ENCODE measurements at regions not wholly inside any gene's neighbourhood (a gene's known extent, or its start where the extent isn't known, plus 50 kb on each side); places are given as distances from the start of the nearest gene placed in this dataset.
"Not testable (repeated sequence)": the region's sequence is repeated elsewhere in the genome, so short reads cannot be mapped to it uniquely, and the experiment has no call there.

GRCh38 chr6:144624716-144625115 is 339.6 kb downstream of the UTRN start:
- no peak for DNase-seq

GRCh38 chr6:144630857-144631256 is 345.7 kb downstream of the UTRN start:
- DNase-seq = no peak

- DNase-seq = no peak
These were observed 347.1 kb downstream of the UTRN start for GRCh38 chr6:144632266-144632665.

- no peak for DNase-seq
These were observed 348.8 kb downstream of the UTRN start for GRCh38 chr6:144633886-144634285.

- DNase-seq = no peak
These were observed 349.2 kb downstream of the UTRN start for GRCh38 chr6:144634371-144634770.

- no peak for DNase-seq
These were observed 349.9 kb downstream of the UTRN start for GRCh38 chr6:144635051-144635450.

- not testable (repeated sequence) for DNase-seq
These were observed 350.9 kb downstream of the UTRN start for GRCh38 chr6:144636025-144636424.

GRCh38 chr6:144637541-144637940 is 352.4 kb downstream of the UTRN start:
- no peak for DNase-seq

GRCh38 chr6:144639654-144640053 is 354.5 kb downstream of the UTRN start:
- no peak for DNase-seq

GRCh38 chr6:144641286-144641685 is 356.2 kb downstream of the UTRN start:
- DNase-seq = no peak

- DNase-seq = no peak
These were observed 359.6 kb downstream of the UTRN start for GRCh38 chr6:144644776-144645175.

GRCh38 chr6:144646093-144647056 is 361.2 kb downstream of the UTRN start:
- no peak for DNase-seq

GRCh38 chr6:144647406-144647964 is 362.4 kb downstream of the UTRN start:
- DNase-seq = no peak

GRCh38 chr6:144647971-144648651 is 363.0 kb downstream of the UTRN start:
- DNase-seq = no peak

GRCh38 chr6:144649085-144649484 is 363.9 kb downstream of the UTRN start:
- no peak for DNase-seq

- DNase-seq = no peak
These were observed 366.1 kb downstream of the UTRN start for GRCh38 chr6:144651234-144651633.

GRCh38 chr6:144652292-144652891 is 367.3 kb downstream of the UTRN start:
- no peak for DNase-seq

GRCh38 chr6:144653885-144654505 is 368.9 kb downstream of the UTRN start:
- DNase-seq = no peak

- no peak for DNase-seq
These were observed 369.4 kb downstream of the UTRN start for GRCh38 chr6:144654506-144654905.

- no peak for DNase-seq
These were observed 370.2 kb downstream of the UTRN start for GRCh38 chr6:144655376-144655775.

GRCh38 chr6:144657691-144658090 is 372.6 kb downstream of the UTRN start:
- DNase-seq = no peak

- DNase-seq = no peak
These were observed 374.4 kb downstream of the UTRN start for GRCh38 chr6:144659202-144660182.

Measured in NCI-H1930 (cell line).